H1 (cell line): ENCODE measurements at regions not wholly inside any gene's neighbourhood (a gene's known extent, or its start where the extent isn't known, plus 50 kb on each side); places are given as distances from the start of the nearest gene placed in this dataset.

ENCODE experiments used
- EZH2 ChIP-seq: fragments of 200-600 bp; sonication (generic); IDR thresholded peaks from 2 replicates; pipeline ENCODE4 v1.7.1; 2012; ENCODE audit warnings: low read depth, mild to moderate bottlenecking, moderate library complexity, low read length, inconsistent platforms; ENCODE audit not compliant: severe bottlenecking
- GTF2F1 ChIP-seq: IDR thresholded peaks from 2 replicates; pipeline ENCODE4 v1.6.1; 2012; ENCODE audit warnings: low read depth, low read length, improper control_type of control experiment, borderline replicate concordance
- HDAC6 ChIP-seq: IDR thresholded peaks from one replicate; pipeline ENCODE4 v1.7.1; 2012; ENCODE audit warnings: low read depth, mild to moderate bottlenecking, inconsistent platforms, low read length, moderate library complexity
- POLR2AphosphoS5 ChIP-seq: IDR thresholded peaks from 2 replicates; pipeline ENCODE4 v1.6.1; 2011; ENCODE audit warnings: low read depth, low read length
- SP4 ChIP-seq: IDR thresholded peaks from 2 replicates; pipeline ENCODE4 v1.6.1; 2012; ENCODE audit warnings: low read length, inconsistent platforms
- SUZ12 ChIP-seq: fragments of 200-600 bp; sonication (generic); IDR thresholded peaks from 2 replicates; pipeline ENCODE4 v1.6.1; 2012; ENCODE audit warnings: mild to moderate bottlenecking, inconsistent platforms, low read length, moderate library complexity, mixed read lengths
- TBP ChIP-seq: IDR thresholded peaks from 2 replicates; pipeline ENCODE4 v1.6.1; 2011; ENCODE audit warnings: low read depth, low read length, improper control_type of control experiment
- YY1 ChIP-seq: IDR thresholded peaks from 2 replicates; pipeline ENCODE4 v1.6.1; 2011; ENCODE audit warnings: low read depth, mild to moderate bottlenecking, low read length
- TF ChIP-seq, protein P1 (sequence below): IDR thresholded peaks from 2 replicates; pipeline ENCODE4 v1.6.1; 2012; ENCODE audit warnings: low read length, inconsistent platforms
- TF ChIP-seq, protein P2 (sequence below), 3 experiments: IDR thresholded peaks; 1 replicate in 2 of 3; 2 replicates in 1 of 3; pipeline versions ENCODE4 v1.5.1 to v1.6.1; 2011; ENCODE audit warnings: low read length in 3 of 3, mild to moderate bottlenecking in 3 of 3, inconsistent platforms in 2 of 3, low read depth in 1 of 3, moderate library complexity in 1 of 3; ENCODE audit not compliant: insufficient read depth in 1 of 3; ENCODE audit errors: control extremely low read depth in 1 of 3

DNA sequence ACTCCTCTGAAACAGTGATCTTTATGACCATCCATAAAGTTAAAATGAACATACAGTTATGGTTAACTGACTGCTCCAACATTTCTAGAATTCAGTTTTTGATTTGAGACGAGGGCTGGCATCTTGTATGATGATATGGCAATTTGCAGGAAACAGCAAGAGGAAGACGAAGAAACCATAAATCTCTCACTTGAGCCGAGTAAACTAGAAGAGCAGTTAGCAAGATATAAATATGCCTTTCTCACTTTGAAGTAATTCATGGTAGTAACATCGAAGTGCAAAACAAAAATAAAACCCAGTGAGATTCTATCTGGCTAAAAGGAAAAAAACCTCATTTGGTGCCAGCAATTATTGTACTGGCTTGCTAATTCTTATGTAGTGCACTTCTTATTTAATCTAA is 139.0 kb upstream of the SPRY1 start:
- TF ChIP-seq, protein P1, sequence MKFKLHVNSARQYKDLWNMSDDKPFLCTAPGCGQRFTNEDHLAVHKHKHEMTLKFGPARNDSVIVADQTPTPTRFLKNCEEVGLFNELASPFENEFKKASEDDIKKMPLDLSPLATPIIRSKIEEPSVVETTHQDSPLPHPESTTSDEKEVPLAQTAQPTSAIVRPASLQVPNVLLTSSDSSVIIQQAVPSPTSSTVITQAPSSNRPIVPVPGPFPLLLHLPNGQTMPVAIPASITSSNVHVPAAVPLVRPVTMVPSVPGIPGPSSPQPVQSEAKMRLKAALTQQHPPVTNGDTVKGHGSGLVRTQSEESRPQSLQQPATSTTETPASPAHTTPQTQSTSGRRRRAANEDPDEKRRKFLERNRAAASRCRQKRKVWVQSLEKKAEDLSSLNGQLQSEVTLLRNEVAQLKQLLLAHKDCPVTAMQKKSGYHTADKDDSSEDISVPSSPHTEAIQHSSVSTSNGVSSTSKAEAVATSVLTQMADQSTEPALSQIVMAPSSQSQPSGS = no peak
- no peak for TF ChIP-seq HDAC6
- TF ChIP-seq POLR2AphosphoS5 = no peak
- TF ChIP-seq YY1 = no peak
- no peak for TF ChIP-seq SP4
- no peak for TF ChIP-seq SUZ12
- no peak for TF ChIP-seq GTF2F1
- TF ChIP-seq, protein P2, sequence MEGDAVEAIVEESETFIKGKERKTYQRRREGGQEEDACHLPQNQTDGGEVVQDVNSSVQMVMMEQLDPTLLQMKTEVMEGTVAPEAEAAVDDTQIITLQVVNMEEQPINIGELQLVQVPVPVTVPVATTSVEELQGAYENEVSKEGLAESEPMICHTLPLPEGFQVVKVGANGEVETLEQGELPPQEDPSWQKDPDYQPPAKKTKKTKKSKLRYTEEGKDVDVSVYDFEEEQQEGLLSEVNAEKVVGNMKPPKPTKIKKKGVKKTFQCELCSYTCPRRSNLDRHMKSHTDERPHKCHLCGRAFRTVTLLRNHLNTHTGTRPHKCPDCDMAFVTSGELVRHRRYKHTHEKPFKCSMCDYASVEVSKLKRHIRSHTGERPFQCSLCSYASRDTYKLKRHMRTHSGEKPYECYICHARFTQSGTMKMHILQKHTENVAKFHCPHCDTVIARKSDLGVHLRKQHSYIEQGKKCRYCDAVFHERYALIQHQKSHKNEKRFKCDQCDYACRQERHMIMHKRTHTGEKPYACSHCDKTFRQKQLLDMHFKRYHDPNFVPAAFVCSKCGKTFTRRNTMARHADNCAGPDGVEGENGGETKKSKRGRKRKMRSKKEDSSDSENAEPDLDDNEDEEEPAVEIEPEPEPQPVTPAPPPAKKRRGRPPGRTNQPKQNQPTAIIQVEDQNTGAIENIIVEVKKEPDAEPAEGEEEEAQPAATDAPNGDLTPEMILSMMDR (IDR thresholded peaks at IDR 0.05; ENCODE audit: control extremely low read depth in 1 of 3, insufficient read depth in 1 of 3, low read depth in 1 of 3, low read length in 3 of 3) = no peak
- TF ChIP-seq TBP = no peak
- no peak for TF ChIP-seq EZH2
